Esophagus muscularis mucosa (tissue), 4 donors: ENCODE measurements at regions not wholly inside any gene's neighbourhood (a gene's known extent, or its start where the extent isn't known, plus 50 kb on each side); places are given as distances from the start of the nearest gene placed in this dataset.

ENCODE experiments used
- DNase-seq: peaks from one replicate; pipeline ENCODE4 v3.0.0-alpha.2; 2017; ENCODE audit errors: extremely low spot score
- H3K27ac ChIP-seq, 4 donors: fragments of 200-600 bp; sonication (generic); replicated peaks in 1 of 4; 1 replicate in 3 of 4; 2 replicates in 1 of 4; pipeline ENCODE4 v1.5.1; 2016 to 2019; ENCODE audit warnings: mild to moderate bottlenecking in 1 of 4
- H3K27me3 ChIP-seq, 4 donors: fragments of 200-600 bp; sonication (generic); one replicate each; pipeline versions ENCODE4 v1.5.1 to v1.6.0; 2016 to 2019
- H3K36me3 ChIP-seq, 4 donors: fragments of 200-600 bp; sonication (generic); one replicate each; pipeline ENCODE4 v1.5.1; 2016 to 2019
- H3K4me1 ChIP-seq, 4 donors: fragments of 200-600 bp; sonication (generic); one replicate each; pipeline ENCODE4 v1.5.1; 2016 to 2019
- H3K4me3 ChIP-seq, 4 donors: fragments of 200-600 bp; sonication (generic); 1 replicate in 2 of 4; 2 replicates in 2 of 4; pipeline ENCODE4 v1.5.1; 2016 to 2019; ENCODE audit warnings: mild to moderate bottlenecking in 4 of 4, moderate library complexity in 1 of 4
- H3K9me3 ChIP-seq, 4 donors: fragments of 200-600 bp; sonication (generic); 1 replicate in 3 of 4; 2 replicates in 1 of 4; pipeline ENCODE4 v1.5.1; 2016 to 2019
- CTCF ChIP-seq, 3 experiments: fragments of 200-600 bp in 2 of 3; fragments of 450-650 bp in 1 of 3; sonication (generic) in 2 of 3; IDR thresholded peaks; one replicate each; pipeline ENCODE4 v1.5.1; 2017 to 2019; ENCODE audit warnings: antibody characterized with exemption in 3 of 3, mild to moderate bottlenecking in 2 of 3, moderate library complexity in 1 of 3
- EP300 ChIP-seq: sonication (generic); formaldehyde crosslinking; IDR thresholded peaks from one replicate; pipeline ENCODE4 v1.6.1; 2017; ENCODE audit warnings: antibody characterized with exemption
- POLR2A ChIP-seq: fragments of 450-650 bp; IDR thresholded peaks from one replicate; pipeline ENCODE4 v1.6.1; 2017; ENCODE audit warnings: antibody characterized with exemption, moderate library complexity, mild to moderate bottlenecking, low read depth
- POLR2AphosphoS5 ChIP-seq, 2 donors: sonication (generic); formaldehyde crosslinking; IDR thresholded peaks; one replicate each; pipeline ENCODE4 v1.6.1; 2017; ENCODE audit warnings: antibody characterized with exemption in 2 of 2
- WGBS: methylation state at CpG from one replicate; pipeline ENCODE4 v1.1.5; 2018; 5-methylcytosine and 5-hydroxymethylcytosine counted together
- intact Hi-C: fragments of 100-400 bp; cut with DNase I; formaldehyde crosslinking; loops from one replicate; pipeline ENCODE4 v1.15.1; 2023

GRCh38 chr6:118382126-118382525 lies 166.0 kb upstream of the PLN start:
- intact Hi-C loops: no loop called here
- Histone ChIP-seq H3K4me3 (no peak overlapping the region), H3K9me3 (no peaks in the 10 kb centered on the region), H3K27me3 (no peaks in the 10 kb centered on the region), H3K4me1 (peaks cover 0 to 11% (median 3%) of the 10 kb centered on the region in 4 donors), H3K27ac (no peak overlapping the region), H3K36me3 (no peaks in the 10 kb centered on the region)
- TF ChIP-seq EP300 (no peak), POLR2AphosphoS5 (IDR thresholded peaks at IDR 0.05) (no peak), POLR2A (no peak), CTCF (IDR thresholded peaks at IDR 0.05) (no peak)
- WGBS: 59% methylated on average over 3 of the region's 3 CpGs
- DNase-seq: no peak

GRCh38 chr6:118383924-118384323 lies 164.2 kb upstream of the PLN start:
- DNase-seq: no peak
- 95% methylated on average over 1 of the region's 1 CpG for WGBS
- no peak for TF ChIP-seq EP300
- TF ChIP-seq POLR2AphosphoS5 (IDR thresholded peaks at IDR 0.05): no peak
- TF ChIP-seq POLR2A: no peak
- intact Hi-C loops: no loop called here
- Histone ChIP-seq H3K9me3 (no peaks in the 10 kb centered on the region), H3K4me3 (no peak overlapping the region), H3K27me3 (no peaks in the 10 kb centered on the region), H3K27ac (no peak overlapping the region), H3K4me1 (peaks cover 0 to 11% (median 0%) of the 10 kb centered on the region in 4 donors), H3K36me3 (no peaks in the 10 kb centered on the region)

GRCh38 chr6:118386975-118387374 lies 161.1 kb upstream of the PLN start:
- 89% methylated on average over 1 of the region's 1 CpG for WGBS
- Histone ChIP-seq H3K27ac (no peak overlapping the region), H3K27me3 (no peaks in the 10 kb centered on the region), H3K4me1 (peaks cover 0 to 2% (median 0%) of the 10 kb centered on the region in 4 donors), H3K36me3 (no peaks in the 10 kb centered on the region), H3K4me3 (no peak overlapping the region), H3K9me3 (no peaks in the 10 kb centered on the region)
- TF ChIP-seq POLR2AphosphoS5 (IDR thresholded peaks at IDR 0.05) (no peak), EP300 (no peak), CTCF (IDR thresholded peaks at IDR 0.05) (no peak), POLR2A (no peak)
- intact Hi-C loops: no loop called here
- DNase-seq: no peak

GRCh38 chr6:118387921-118388701 lies 160.0 kb upstream of the PLN start:
- intact Hi-C loops: no loop called here
- Histone ChIP-seq H3K27ac (no peak overlapping the region), H3K27me3 (no peaks in the 10 kb centered on the region), H3K4me3 (no peak overlapping the region), H3K9me3 (no peaks in the 10 kb centered on the region), H3K4me1 (no peaks in the 10 kb centered on the region), H3K36me3 (no peaks in the 10 kb centered on the region)
- WGBS: 34% methylated on average over 7 of the region's 7 CpGs
- no peak for DNase-seq
- TF ChIP-seq POLR2AphosphoS5 (IDR thresholded peaks at IDR 0.05): no peak
- no peak for TF ChIP-seq CTCF (IDR thresholded peaks at IDR 0.05)
- TF ChIP-seq POLR2A: no peak
- no peak for TF ChIP-seq EP300

- Histone ChIP-seq H3K4me3 (no peak overlapping the region), H3K27me3 (no peaks in the 10 kb centered on the region), H3K9me3 (no peaks in the 10 kb centered on the region), H3K4me1 (no peaks in the 10 kb centered on the region), H3K36me3 (no peaks in the 10 kb centered on the region), H3K27ac (no peak overlapping the region)
- no peak for TF ChIP-seq EP300
- no peak for TF ChIP-seq CTCF (IDR thresholded peaks at IDR 0.05)
- no peak for TF ChIP-seq POLR2A
- TF ChIP-seq POLR2AphosphoS5 (IDR thresholded peaks at IDR 0.05): no peak
- intact Hi-C loops: no loop called here
- 92% methylated on average over 7 of the region's 7 CpGs for WGBS
- no peak for DNase-seq
These were observed 157.0 kb upstream of the PLN start for GRCh38 chr6:118391086-118391485.
